ENCODE measurements at regions not wholly inside any gene's neighbourhood (a gene's known extent, or its start where the extent isn't known, plus 50 kb on each side); places are given as distances from the start of the nearest gene placed in this dataset.

DNA sequence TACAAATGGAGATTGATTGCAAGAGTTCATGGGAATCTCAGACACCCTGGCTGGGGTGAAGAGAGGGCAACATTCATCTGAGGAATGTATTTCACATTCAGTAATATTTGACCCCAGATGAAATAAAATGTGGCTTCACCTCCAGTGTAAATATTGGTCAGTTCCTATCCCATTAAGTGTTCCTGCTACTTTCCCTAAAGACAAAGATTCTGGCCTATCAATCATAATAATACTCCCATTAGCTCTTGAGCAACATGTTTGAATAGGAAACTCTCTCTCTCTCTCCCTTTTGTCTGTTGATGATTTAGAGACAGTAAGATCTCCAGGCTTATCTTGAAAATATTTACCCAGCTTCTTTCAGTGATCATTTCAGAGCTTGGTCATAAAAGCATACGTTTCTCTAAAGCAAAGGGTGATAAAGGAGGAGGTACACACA, 70.1 kb downstream of the KCNJ2 start:
- no peak overlapping the region for H3K27ac ChIP-seq
- H3K4me1 ChIP-seq: no peaks in the 10 kb centered on the region
- DNase-seq: no peak
- TF ChIP-seq POLR2A (IDR thresholded peaks at IDR 0.05): no peak
- TF ChIP-seq, protein P1, sequence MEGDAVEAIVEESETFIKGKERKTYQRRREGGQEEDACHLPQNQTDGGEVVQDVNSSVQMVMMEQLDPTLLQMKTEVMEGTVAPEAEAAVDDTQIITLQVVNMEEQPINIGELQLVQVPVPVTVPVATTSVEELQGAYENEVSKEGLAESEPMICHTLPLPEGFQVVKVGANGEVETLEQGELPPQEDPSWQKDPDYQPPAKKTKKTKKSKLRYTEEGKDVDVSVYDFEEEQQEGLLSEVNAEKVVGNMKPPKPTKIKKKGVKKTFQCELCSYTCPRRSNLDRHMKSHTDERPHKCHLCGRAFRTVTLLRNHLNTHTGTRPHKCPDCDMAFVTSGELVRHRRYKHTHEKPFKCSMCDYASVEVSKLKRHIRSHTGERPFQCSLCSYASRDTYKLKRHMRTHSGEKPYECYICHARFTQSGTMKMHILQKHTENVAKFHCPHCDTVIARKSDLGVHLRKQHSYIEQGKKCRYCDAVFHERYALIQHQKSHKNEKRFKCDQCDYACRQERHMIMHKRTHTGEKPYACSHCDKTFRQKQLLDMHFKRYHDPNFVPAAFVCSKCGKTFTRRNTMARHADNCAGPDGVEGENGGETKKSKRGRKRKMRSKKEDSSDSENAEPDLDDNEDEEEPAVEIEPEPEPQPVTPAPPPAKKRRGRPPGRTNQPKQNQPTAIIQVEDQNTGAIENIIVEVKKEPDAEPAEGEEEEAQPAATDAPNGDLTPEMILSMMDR (IDR thresholded peaks at IDR 0.05): no peak
- no peaks in the 10 kb centered on the region for H3K36me3 ChIP-seq
- H3K9me3 ChIP-seq: no peaks in the 10 kb centered on the region
- no peak overlapping the region for H3K4me3 ChIP-seq
- H3K27me3 ChIP-seq: no peaks in the 10 kb centered on the region

DNA sequence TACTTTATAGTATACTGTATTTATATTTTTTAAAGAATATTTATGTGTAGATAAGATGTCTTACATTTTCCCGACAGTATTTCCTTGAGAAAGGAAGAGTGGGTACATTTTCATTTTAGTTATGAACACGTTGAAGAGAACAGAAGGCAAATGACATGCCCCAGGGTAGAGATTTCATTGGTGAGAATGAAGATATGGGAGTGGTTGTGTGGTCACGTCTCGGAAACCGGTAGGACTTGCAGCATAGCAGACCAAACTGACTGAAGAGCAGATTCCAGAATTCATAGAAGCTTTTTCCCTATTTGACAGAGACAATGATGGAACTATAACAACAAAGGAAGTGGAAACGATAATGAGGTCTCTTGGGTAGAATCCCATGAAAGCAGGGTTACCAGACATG, 71.7 kb downstream of the KCNJ2 start:
- H3K4me1 ChIP-seq: no peaks in the 10 kb centered on the region
- H3K36me3 ChIP-seq: no peaks in the 10 kb centered on the region
- TF ChIP-seq, protein P1 (IDR thresholded peaks at IDR 0.05): no peak
- TF ChIP-seq POLR2A (IDR thresholded peaks at IDR 0.05): no peak
- DNase-seq: no peak
- no peaks in the 10 kb centered on the region for H3K9me3 ChIP-seq
- H3K27me3 ChIP-seq: no peaks in the 10 kb centered on the region
- H3K4me3 ChIP-seq: no peak overlapping the region
- H3K27ac ChIP-seq: no peak overlapping the region

DNA sequence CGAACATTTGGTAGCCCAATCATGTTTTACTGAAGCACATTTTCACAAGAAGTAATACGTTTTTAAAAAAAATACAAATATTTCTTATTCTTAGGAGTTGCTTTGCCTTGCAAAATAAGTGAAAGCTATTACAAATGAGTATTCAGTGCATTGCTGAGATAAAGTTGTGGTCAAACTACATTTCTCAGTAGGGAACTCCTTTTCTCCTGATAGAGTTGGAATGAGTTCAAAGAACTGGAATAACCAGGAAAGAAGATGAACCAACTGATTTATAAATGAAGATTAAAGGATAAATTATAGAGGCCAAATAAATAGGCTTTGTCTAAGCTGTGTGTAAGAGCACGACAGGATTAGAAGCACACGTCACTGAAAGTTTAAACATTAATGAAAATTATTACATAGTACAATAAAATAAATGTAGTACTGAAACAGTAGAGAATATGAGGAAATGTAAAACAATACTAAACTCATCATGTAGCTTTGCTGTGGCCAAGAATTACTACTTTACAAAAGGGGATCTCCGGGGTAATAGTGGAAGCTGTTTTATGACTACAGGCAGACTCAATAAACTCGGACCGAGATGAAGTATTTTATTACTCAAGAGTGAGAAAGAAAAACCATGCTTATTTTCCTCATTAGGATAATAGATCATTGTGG, 73.6 kb downstream of the KCNJ2 start:
- DNase-seq: no peak
- Histone ChIP-seq H3K9me3 (no peaks in the 10 kb centered on the region), H3K27ac (no peak overlapping the region)

DNA sequence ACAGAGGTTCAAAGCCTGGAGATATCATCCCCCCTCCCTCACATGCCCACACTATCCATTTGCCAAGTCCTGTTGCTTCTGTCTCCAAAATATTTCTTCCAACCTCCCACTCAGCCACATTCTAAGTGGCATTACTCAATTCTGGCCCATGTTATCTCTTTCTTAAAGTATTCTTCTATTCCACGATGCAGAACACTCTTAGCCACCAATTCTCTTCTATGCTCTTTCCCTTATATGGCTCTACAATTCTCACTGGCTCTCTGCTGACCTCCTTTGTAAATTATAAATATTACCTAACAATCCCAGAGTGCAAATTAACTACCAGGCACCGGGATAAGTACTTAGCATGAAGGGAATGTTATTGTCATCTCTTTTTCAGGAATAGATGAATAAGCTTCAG, 82.4 kb downstream of the KCNJ2 start:
- no peak overlapping the region for H3K4me3 ChIP-seq
- H3K27ac ChIP-seq: no peak overlapping the region
- DNase-seq: no peak
- no peaks in the 10 kb centered on the region for H3K4me1 ChIP-seq
- no peaks in the 10 kb centered on the region for H3K9me3 ChIP-seq
- H3K27me3 ChIP-seq: no peaks in the 10 kb centered on the region
- H3K36me3 ChIP-seq: no peaks in the 10 kb centered on the region
- TF ChIP-seq, protein P1 (IDR thresholded peaks at IDR 0.05): no peak
- TF ChIP-seq POLR2A (IDR thresholded peaks at IDR 0.05): no peak

More for the DNA sequence above, 73.6 kb downstream of the KCNJ2 start:
- H3K4me1 ChIP-seq: no peaks in the 10 kb centered on the region
- no peaks in the 10 kb centered on the region for H3K36me3 ChIP-seq
- no peak for TF ChIP-seq POLR2A (IDR thresholded peaks at IDR 0.05)
- TF ChIP-seq, protein P1 (IDR thresholded peaks at IDR 0.05): no peak
- H3K4me3 ChIP-seq: no peak overlapping the region
- H3K27me3 ChIP-seq: no peaks in the 10 kb centered on the region

DNA sequence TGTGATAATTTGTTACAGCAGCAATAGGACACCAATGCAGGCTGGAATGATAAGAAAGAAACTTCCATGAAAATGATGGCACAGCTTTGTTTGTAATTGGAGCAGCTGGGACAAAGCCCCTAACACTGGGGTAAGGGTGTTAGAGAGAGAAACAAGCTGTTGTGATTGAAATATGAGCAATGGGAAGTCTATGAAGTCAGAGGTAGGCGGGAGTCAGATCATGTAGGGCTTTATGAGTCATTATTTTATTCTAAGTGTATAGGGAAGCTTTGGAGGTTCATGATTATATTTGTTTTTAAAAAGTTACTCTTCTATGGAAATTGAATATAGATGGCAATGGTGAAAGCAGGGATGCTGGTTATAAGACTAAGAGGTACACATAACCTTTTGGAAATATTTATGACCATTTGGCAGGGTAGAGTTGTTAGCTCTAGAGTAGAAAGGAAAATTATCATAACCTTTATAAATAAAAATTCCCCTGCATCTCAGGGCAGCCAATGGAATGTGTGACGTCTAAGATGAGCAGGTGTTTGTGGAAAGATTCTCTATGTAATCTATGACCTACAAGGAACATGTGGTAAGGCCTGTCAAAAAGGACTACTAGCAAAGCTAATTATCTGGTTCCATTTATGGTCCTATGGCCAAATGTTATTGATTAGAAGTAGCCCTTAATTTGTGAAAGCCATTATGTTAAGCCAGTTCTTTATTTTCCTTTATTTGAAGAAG, 85.6 kb downstream of the KCNJ2 start:
- H3K9me3 ChIP-seq: no peaks in the 10 kb centered on the region
- TF ChIP-seq POLR2A (IDR thresholded peaks at IDR 0.05): no peak
- TF ChIP-seq, protein P1 (IDR thresholded peaks at IDR 0.05): no peak

More for the DNA sequence above, 85.6 kb downstream of the KCNJ2 start:
- H3K4me1 ChIP-seq: no peaks in the 10 kb centered on the region
- no peaks in the 10 kb centered on the region for H3K27me3 ChIP-seq
- no peak overlapping the region for H3K4me3 ChIP-seq
- H3K36me3 ChIP-seq: no peaks in the 10 kb centered on the region
- DNase-seq: no peak
- H3K27ac ChIP-seq: no peak overlapping the region

Data from Peyer's patch (tissue), 4 donors.